ENCODE measurements at regions not wholly inside any gene's neighbourhood (a gene's known extent, or its start where the extent isn't known, plus 50 kb on each side); places are given as distances from the start of the nearest gene placed in this dataset.

DNA sequence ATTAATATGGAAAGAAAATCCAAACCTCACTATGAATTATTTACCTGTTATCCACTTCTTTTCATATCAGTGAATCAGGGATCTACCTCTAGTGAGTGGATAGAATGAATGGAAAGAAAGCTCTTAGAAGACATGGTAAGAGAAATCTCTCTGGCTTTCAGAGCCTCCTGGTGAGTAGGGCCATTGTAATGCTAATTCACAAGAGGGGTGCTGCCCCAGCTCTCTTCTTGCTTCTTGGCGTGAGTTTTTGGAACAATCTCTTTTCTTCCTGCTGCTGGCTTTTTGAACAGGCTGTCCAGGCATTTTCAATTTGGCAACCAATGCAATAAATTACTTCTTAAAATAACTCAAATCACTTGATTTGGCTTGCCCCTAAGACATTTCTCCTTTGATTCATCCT lies 49.9 kb upstream of the KCNN2 start:
- TF ChIP-seq EZH2 (IDR thresholded peaks at IDR 0.05; ENCODE audit: borderline replicate concordance, low read length) (no peak), CTCF (IDR thresholded peaks at IDR 0.05; ENCODE audit: low read length) (no peak)
